ENCODE measurements at regions not wholly inside any gene's neighbourhood (a gene's known extent, or its start where the extent isn't known, plus 50 kb on each side); places are given as distances from the start of the nearest gene placed in this dataset.
"Not testable (repeated sequence)": the region's sequence is repeated elsewhere in the genome, so short reads cannot be mapped to it uniquely, and the experiment has no call there.

GRCh38 chr2:236828820-236829219 lies 256.9 kb upstream of the COPS8 start:
- DNase-seq (ENCODE audit: low spot score) = no peak

- no peak for DNase-seq (ENCODE audit: low spot score)
Measured at GRCh38 chr2:236830926-236831325, 254.8 kb upstream of the COPS8 start.

GRCh38 chr2:236831698-236832097 lies 254.0 kb upstream of the COPS8 start:
- DNase-seq (ENCODE audit: low spot score) = no peak

GRCh38 chr2:236833501-236834073 lies 252.1 kb upstream of the COPS8 start:
- no peak for DNase-seq (ENCODE audit: low spot score)

GRCh38 chr2:236834284-236834683 lies 251.4 kb upstream of the COPS8 start:
- no peak for DNase-seq (ENCODE audit: low spot score)

GRCh38 chr2:236835307-236836024 lies 250.2 kb upstream of the COPS8 start:
- no peak for DNase-seq (ENCODE audit: low spot score)

GRCh38 chr2:236836028-236836427 lies 249.7 kb upstream of the COPS8 start:
- not testable (repeated sequence) for DNase-seq (ENCODE audit: low spot score)

- DNase-seq (ENCODE audit: low spot score) = peak; percentile 22
Measured at GRCh38 chr2:236840215-236840614, 245.5 kb upstream of the COPS8 start.

GRCh38 chr2:236840857-236841256 lies 244.8 kb upstream of the COPS8 start:
- no peak for DNase-seq (ENCODE audit: low spot score)

- DNase-seq (ENCODE audit: low spot score) = no peak
Measured at GRCh38 chr2:236841389-236841788, 244.3 kb upstream of the COPS8 start.

- DNase-seq (ENCODE audit: low spot score) = no peak
Measured at GRCh38 chr2:236843161-236843968, 242.3 kb upstream of the COPS8 start.

GRCh38 chr2:236844711-236845110 lies 241.0 kb upstream of the COPS8 start:
- no peak for DNase-seq (ENCODE audit: low spot score)

- no peak for DNase-seq (ENCODE audit: low spot score)
Measured at GRCh38 chr2:236847023-236847422, 238.7 kb upstream of the COPS8 start.

- no peak for DNase-seq (ENCODE audit: low spot score)
Measured at GRCh38 chr2:236847538-236848263, 238.0 kb upstream of the COPS8 start.

- no peak for DNase-seq (ENCODE audit: low spot score)
Measured at GRCh38 chr2:236848501-236848900, 237.2 kb upstream of the COPS8 start.

GRCh38 chr2:236849508-236849907 lies 236.2 kb upstream of the COPS8 start:
- no peak for DNase-seq (ENCODE audit: low spot score)

GRCh38 chr2:236849940-236850339 lies 235.7 kb upstream of the COPS8 start:
- no peak for DNase-seq (ENCODE audit: low spot score)

- DNase-seq (ENCODE audit: low spot score) = no peak
Measured at GRCh38 chr2:236851187-236851586, 234.5 kb upstream of the COPS8 start.

GRCh38 chr2:236852100-236852976 lies 233.4 kb upstream of the COPS8 start:
- DNase-seq (ENCODE audit: low spot score) = no peak

GRCh38 chr2:236852977-236853374 lies 232.7 kb upstream of the COPS8 start:
- peak; percentile 17 for DNase-seq (ENCODE audit: low spot score)

- no peak for DNase-seq (ENCODE audit: low spot score)
Measured at GRCh38 chr2:236853585-236854051, 232.1 kb upstream of the COPS8 start.

Measured in GM03348 (cell line).